B cell (primary cell): ENCODE measurements at regions not wholly inside any gene's neighbourhood (a gene's known extent, or its start where the extent isn't known, plus 50 kb on each side); places are given as distances from the start of the nearest gene placed in this dataset.

Experiments used
- ATAC-seq: fragments of 200-7000 bp; cut with Tn5 transposase; one replicate; pipeline ENCODE4 v1.10.0; 2021; ENCODE audit warnings: low read depth, mild to moderate bottlenecking, moderate number of reproducible peaks, moderate library complexity
- CTCF ChIA-PET: fragments of 350-600 bp; sonication (Branson Sonifier 250); formaldehyde crosslinking; loops from one replicate; lab custom pipeline; 2021; ENCODE audit warnings: antibody characterized with exemption, inconsistent platforms; lab: Charles Lee
- POLR2A ChIA-PET: fragments of 350-600 bp; sonication (Branson Sonifier 250); formaldehyde crosslinking; loops from one replicate; lab custom pipeline; 2021; ENCODE audit warnings: antibody characterized with exemption; lab: Charles Lee
- DNase-seq: peaks from one replicate; pipeline ENCODE4 v3.0.0; 2013
- H2AFZ ChIP-seq: 2 replicates; pipeline ENCODE4 v1.6.1; 2012; ENCODE audit warnings: mild to moderate bottlenecking, low read depth, low read length; ENCODE audit not compliant: insufficient read depth, poor library complexity, severe bottlenecking
- H3K27ac ChIP-seq, 2 donors: 1 replicate in 1 of 2; 2 replicates in 1 of 2; pipeline ENCODE4 v1.5.1; 2012 to 2013; ENCODE audit warnings: low read length in 2 of 2, mild to moderate bottlenecking in 2 of 2, moderate library complexity in 1 of 2
- H3K27me3 ChIP-seq, 4 experiments: fragments of 200-600 bp in 1 of 4; sonication (generic) in 1 of 4; replicated peaks in 1 of 4; 1 replicate in 2 of 4; 2 replicates in 2 of 4; pipeline versions ENCODE4 v1.6.1 to v1.7.0; 2013 to 2016; ENCODE audit warnings: low read length in 3 of 4, mild to moderate bottlenecking in 2 of 4, mixed read lengths in 1 of 4, moderate library complexity in 1 of 4; ENCODE audit not compliant: insufficient read depth in 4 of 4, control insufficient read depth in 3 of 4; ENCODE audit errors: control extremely low read depth in 1 of 4
- H3K36me3 ChIP-seq, 2 experiments: replicated peaks in 1 of 2; 1 replicate in 1 of 2; 2 replicates in 1 of 2; pipeline versions ENCODE4 v1.6.1 to v1.7.1; 2013; ENCODE audit warnings: low read length in 1 of 2; ENCODE audit not compliant: insufficient read depth in 2 of 2, control insufficient read depth in 1 of 2; ENCODE audit errors: control extremely low read depth in 1 of 2, extremely low read depth in 1 of 2
- H3K4me1 ChIP-seq, 2 donors: fragments of 200-600 bp in 1 of 2; sonication (generic) in 1 of 2; 1 replicate in 1 of 2; 2 replicates in 1 of 2; pipeline versions ENCODE4 v1.5.1 to v1.6.1; 2013 to 2017; ENCODE audit warnings: low read length in 2 of 2; ENCODE audit not compliant: control insufficient read depth in 2 of 2, insufficient read depth in 2 of 2
- H3K4me2 ChIP-seq: replicated peaks from 2 replicates; pipeline ENCODE3; 2012; ENCODE audit warnings: mild to moderate bottlenecking, low read depth, low read length; ENCODE audit not compliant: poor library complexity, severe bottlenecking
- H3K4me3 ChIP-seq, 5 experiments: fragments of 200-600 bp in 1 of 5; sonication (generic) in 1 of 5; 1 replicate in 3 of 5; 2 replicates in 2 of 5; pipeline versions ENCODE4 v1.5.1 to v1.7.0; 2011 to 2016; ENCODE audit warnings: low read length in 4 of 5, mild to moderate bottlenecking in 4 of 5, low read depth in 2 of 5, control low read depth in 1 of 5, moderate library complexity in 1 of 5; ENCODE audit not compliant: insufficient read depth in 1 of 5; ENCODE audit errors: control extremely low read depth in 1 of 5, extremely low read depth in 1 of 5
- H3K79me2 ChIP-seq: fragments of 200-600 bp; sonication (generic); one replicate; pipeline ENCODE4 v1.6.0; 2016; ENCODE audit warnings: low read length; ENCODE audit not compliant: control insufficient read depth, insufficient read depth
- H3K9ac ChIP-seq: fragments of 200-600 bp; sonication (generic); 2 replicates; pipeline ENCODE4 v1.6.1; 2017; ENCODE audit warnings: mild to moderate bottlenecking, low read length, moderate library complexity
- H3K9me3 ChIP-seq, 3 donors: one replicate each; pipeline versions ENCODE4 v1.6.1 to v1.7.1; 2013; ENCODE audit warnings: low read length in 2 of 3; ENCODE audit not compliant: control insufficient read depth in 2 of 3, insufficient read depth in 1 of 3; ENCODE audit errors: control extremely low read depth in 1 of 3
- H4K20me1 ChIP-seq: 2 replicates; pipeline ENCODE4 v1.6.0; 2012; ENCODE audit warnings: mild to moderate bottlenecking, low read length; ENCODE audit not compliant: insufficient read depth, control insufficient read depth, poor library complexity, severe bottlenecking
- H3K27ac Mint-ChIP-seq: one replicate; pipeline ENCODE4 v1.8.0; 2021; ENCODE audit warnings: mixed read lengths
- H3K27me3 Mint-ChIP-seq: one replicate; pipeline ENCODE4 v1.8.0; 2021; ENCODE audit warnings: mixed read lengths
- H3K4me1 Mint-ChIP-seq: one replicate; pipeline ENCODE4 v1.8.0; 2021; ENCODE audit warnings: mixed read lengths
- H3K4me3 Mint-ChIP-seq: one replicate; pipeline ENCODE4 v1.8.0; 2021; ENCODE audit warnings: mixed read lengths
- H3K9me3 Mint-ChIP-seq: one replicate; pipeline ENCODE4 v1.8.0; 2022; ENCODE audit warnings: mixed read lengths; ENCODE audit not compliant: insufficient read depth
- EZH2 ChIP-seq: IDR thresholded peaks from 2 replicates; pipeline ENCODE4 v1.6.1; 2012; ENCODE audit warnings: borderline replicate concordance, low read depth, mild to moderate bottlenecking, moderate library complexity, low read length; ENCODE audit not compliant: insufficient read depth, poor library complexity, severe bottlenecking
- WGBS: methylation state at CpG from one replicate; pipeline ENCODE4 v1.1.5; 2013; ENCODE audit warnings: missing lambda C conversion rate; ENCODE audit not compliant: insufficient coverage; 5-methylcytosine and 5-hydroxymethylcytosine counted together
- intact Hi-C: fragments of 100-400 bp; cut with micrococcal nuclease; formaldehyde crosslinking; loops from one replicate; pipeline ENCODE4 v1.10.0; 2022
- TF ChIP-seq, protein P1 (sequence below): fragments of 200-600 bp; IDR thresholded peaks from one replicate; pipeline ENCODE4 v1.8.0; 2022; ENCODE audit warnings: antibody characterized with exemption, mild to moderate bottlenecking

DNA sequence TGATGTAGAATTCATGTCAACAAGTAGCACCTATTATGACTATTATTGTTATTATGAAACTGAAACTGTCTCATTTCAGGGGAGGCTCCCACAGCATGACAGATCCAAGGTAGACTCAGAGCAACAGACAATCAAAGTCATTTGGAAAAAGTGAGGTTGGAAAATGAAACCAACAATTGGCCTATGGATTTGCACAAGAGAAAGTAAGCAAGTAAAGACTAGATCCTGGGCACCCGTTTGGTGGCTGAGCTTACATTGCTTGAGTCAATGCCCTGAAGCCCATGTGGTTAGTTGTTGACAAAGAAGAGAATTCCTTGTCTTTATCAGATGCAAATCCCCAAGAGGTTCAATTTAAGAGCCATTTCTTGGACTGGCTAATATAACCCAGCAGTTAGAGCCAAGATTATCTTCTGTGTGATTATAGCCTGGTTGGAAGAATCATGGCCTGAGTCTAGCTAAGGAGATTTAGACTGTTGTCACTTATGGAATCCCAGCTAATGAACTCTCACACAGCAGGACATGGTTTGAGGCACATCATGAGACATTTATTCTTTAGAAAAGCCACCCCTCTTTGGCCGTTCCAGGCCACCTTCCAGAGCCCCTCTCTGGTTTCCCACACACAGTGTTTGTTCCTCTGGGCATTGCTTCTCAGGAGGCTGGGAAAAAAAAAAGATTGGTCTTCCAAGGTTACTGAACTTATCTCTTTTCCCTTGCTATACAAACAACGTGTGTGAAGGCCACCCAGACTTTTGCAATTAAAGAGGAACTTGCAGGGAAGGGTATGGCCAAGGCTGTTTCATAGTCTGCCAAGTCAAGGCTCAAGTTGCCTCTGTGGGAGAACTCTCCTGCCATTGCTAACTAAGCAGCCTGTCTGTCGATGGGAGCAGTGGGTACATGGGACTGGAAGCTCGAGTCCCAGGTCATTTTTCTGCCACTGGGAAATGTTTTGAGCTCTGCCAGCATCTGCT lies 399.5 kb downstream of the ENC1 start:
- H2AFZ ChIP-seq: no peak overlapping the region
- intact Hi-C loops: no loop called here

DNA sequence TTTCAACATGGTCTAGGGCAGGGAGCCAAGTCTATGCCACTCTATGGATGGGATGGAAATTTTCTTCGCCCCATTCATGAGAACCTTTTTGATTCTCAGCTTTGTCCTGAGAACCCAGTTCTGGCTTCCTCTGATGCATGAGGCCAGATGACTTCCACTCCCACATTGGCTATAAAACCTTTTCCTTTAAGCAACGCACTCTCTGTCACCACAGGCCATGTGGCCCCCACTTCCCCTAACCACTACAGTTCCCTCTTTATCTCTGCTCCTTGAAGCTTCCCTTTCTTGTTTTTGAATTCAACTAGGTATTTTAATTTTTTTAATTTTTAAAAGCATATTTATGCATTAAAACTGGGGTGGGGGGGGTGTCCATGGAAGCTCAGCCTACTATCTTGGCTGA lies 401.3 kb downstream of the ENC1 start:
- no peak overlapping the region for H3K27ac Mint-ChIP-seq
- Histone ChIP-seq H3K4me3 (no peak overlapping the region), H3K9me3 (no peaks in the 10 kb centered on the region), H2AFZ (no peak overlapping the region), H3K4me1 (no peaks in the 10 kb centered on the region), H3K27me3 (no peaks in the 10 kb centered on the region), H3K27ac (no peak overlapping the region), H4K20me1 (no peaks in the 10 kb centered on the region), H3K79me2 (no peaks in the 10 kb centered on the region), H3K9ac (no peak overlapping the region), H3K4me2 (no peak overlapping the region), H3K36me3 (no peaks in the 10 kb centered on the region)
- CTCF ChIA-PET: no interaction called here
- H3K9me3 Mint-ChIP-seq: no peaks in the 10 kb centered on the region
- peaks cover 14% of the 10 kb centered on the region for H3K27me3 Mint-ChIP-seq
- TF ChIP-seq, protein P1, sequence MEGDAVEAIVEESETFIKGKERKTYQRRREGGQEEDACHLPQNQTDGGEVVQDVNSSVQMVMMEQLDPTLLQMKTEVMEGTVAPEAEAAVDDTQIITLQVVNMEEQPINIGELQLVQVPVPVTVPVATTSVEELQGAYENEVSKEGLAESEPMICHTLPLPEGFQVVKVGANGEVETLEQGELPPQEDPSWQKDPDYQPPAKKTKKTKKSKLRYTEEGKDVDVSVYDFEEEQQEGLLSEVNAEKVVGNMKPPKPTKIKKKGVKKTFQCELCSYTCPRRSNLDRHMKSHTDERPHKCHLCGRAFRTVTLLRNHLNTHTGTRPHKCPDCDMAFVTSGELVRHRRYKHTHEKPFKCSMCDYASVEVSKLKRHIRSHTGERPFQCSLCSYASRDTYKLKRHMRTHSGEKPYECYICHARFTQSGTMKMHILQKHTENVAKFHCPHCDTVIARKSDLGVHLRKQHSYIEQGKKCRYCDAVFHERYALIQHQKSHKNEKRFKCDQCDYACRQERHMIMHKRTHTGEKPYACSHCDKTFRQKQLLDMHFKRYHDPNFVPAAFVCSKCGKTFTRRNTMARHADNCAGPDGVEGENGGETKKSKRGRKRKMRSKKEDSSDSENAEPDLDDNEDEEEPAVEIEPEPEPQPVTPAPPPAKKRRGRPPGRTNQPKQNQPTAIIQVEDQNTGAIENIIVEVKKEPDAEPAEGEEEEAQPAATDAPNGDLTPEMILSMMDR: no peak
- no peak for TF ChIP-seq EZH2
- POLR2A ChIA-PET: no interaction called here
- H3K4me1 Mint-ChIP-seq: no peaks in the 10 kb centered on the region
- no peak overlapping the region for H3K4me3 Mint-ChIP-seq
- 0% methylated on average over 1 of the region's 2 CpGs for WGBS
- ATAC-seq (no peak), DNase-seq (no peak)
- intact Hi-C loops: no loop called here

More for the DNA sequence above, 399.5 kb downstream of the ENC1 start:
- no peak for ATAC-seq
- Histone ChIP-seq H3K9me3 (no peaks in the 10 kb centered on the region), H3K79me2 (no peaks in the 10 kb centered on the region), H3K36me3 (no peaks in the 10 kb centered on the region), H4K20me1 (no peaks in the 10 kb centered on the region), H3K9ac (no peak overlapping the region), H3K4me3 (no peak overlapping the region), H3K27me3 (no peaks in the 10 kb centered on the region), H3K4me1 (no peaks in the 10 kb centered on the region), H3K4me2 (no peak overlapping the region), H3K27ac (no peak overlapping the region)
- DNase-seq: no peak
- WGBS: 50% methylated on average over 4 of the region's 5 CpGs
- H3K4me3 Mint-ChIP-seq: no peak overlapping the region
- TF ChIP-seq, protein P1: no peak
- TF ChIP-seq EZH2: no peak
- H3K27ac Mint-ChIP-seq: no peak overlapping the region
- ChIA-PET CTCF (no interaction called here), POLR2A (no interaction called here)
- peaks cover 14% of the 10 kb centered on the region for H3K27me3 Mint-ChIP-seq
- H3K4me1 Mint-ChIP-seq: no peaks in the 10 kb centered on the region
- no peaks in the 10 kb centered on the region for H3K9me3 Mint-ChIP-seq
